ENCODE measurements at regions not wholly inside any gene's neighbourhood (a gene's known extent, or its start where the extent isn't known, plus 50 kb on each side); places are given as distances from the start of the nearest gene placed in this dataset.

DNA sequence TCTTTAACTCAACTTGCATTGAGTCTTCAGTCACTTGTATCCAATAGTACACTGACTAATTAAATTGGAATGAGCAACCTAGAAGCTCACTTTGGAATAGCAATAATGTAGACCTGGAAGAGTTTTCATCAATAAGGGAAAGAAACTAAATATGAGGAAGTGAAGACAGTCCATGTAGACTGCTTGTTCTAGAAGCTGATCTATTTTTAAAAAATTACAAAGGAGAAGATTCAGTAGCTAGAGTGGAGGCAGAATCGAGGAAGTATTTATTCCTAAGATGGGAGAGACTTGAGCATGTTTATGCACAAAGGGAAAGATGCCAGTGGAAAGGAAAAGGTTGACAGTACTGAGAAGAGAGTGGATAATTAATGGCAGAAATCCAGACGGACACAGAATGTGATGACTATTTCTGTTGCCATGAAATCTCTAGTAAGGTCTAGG lies 156.3 kb upstream of the PDE3A start:
- H3K4me3 Mint-ChIP-seq = no peak overlapping the region
- no peaks in the 10 kb centered on the region for H3K4me1 Mint-ChIP-seq
- TF ChIP-seq EZH2 (IDR thresholded peaks at IDR 0.05; ENCODE audit: borderline replicate concordance, insufficient read depth, low read depth, low read length, poor library complexity, severe bottlenecking) = no peak
- TF ChIP-seq CTCF (IDR thresholded peaks at IDR 0.05) = no peak
- H3K4me2 ChIP-seq (replicated peaks; ENCODE audit: low read depth, low read length, poor library complexity, severe bottlenecking) = no peak overlapping the region
- H3K4me3 ChIP-seq (ENCODE audit: control extremely low read depth in 1 of 5, extremely low read depth in 1 of 5, insufficient read depth in 1 of 5, low read depth in 2 of 5, low read length in 4 of 5) = no peak overlapping the region
- H3K9ac ChIP-seq (ENCODE audit: low read length) = no peak overlapping the region
- intact Hi-C loops (cut with micrococcal nuclease) = no loop called here
- H2AFZ ChIP-seq (ENCODE audit: insufficient read depth, low read depth, low read length, poor library complexity, severe bottlenecking) = no peak overlapping the region
- no peaks in the 10 kb centered on the region for H3K27me3 Mint-ChIP-seq
- no peaks in the 10 kb centered on the region for H3K9me3 ChIP-seq (ENCODE audit: control extremely low read depth in 1 of 3, control insufficient read depth in 2 of 3, insufficient read depth in 1 of 3, low read length in 2 of 3)
- no peaks in the 10 kb centered on the region for H3K79me2 ChIP-seq (ENCODE audit: control insufficient read depth, insufficient read depth, low read length)
- H3K27ac Mint-ChIP-seq = no peak overlapping the region
- 70% methylated on average over 2 of the region's 2 CpGs for whole genome bisulfite sequencing (ENCODE audit: insufficient coverage)
- ATAC-seq (ENCODE audit: low read depth) (no peak), DNase-seq (no peak)
- ChIA-PET POLR2A (no interaction called here), CTCF (no interaction called here)
- peaks cover 4% of the 10 kb centered on the region for H3K9me3 Mint-ChIP-seq (ENCODE audit: insufficient read depth)
- H3K36me3 ChIP-seq (replicated peaks in 1 of 2; ENCODE audit: control extremely low read depth in 1 of 2, control insufficient read depth in 1 of 2, extremely low read depth in 1 of 2, insufficient read depth in 2 of 2, low read length in 1 of 2) = no peaks in the 10 kb centered on the region
- no peaks in the 10 kb centered on the region for H3K27me3 ChIP-seq (replicated peaks in 1 of 4; ENCODE audit: control extremely low read depth in 1 of 4, control insufficient read depth in 3 of 4, insufficient read depth in 4 of 4, low read length in 3 of 4)
- no peaks in the 10 kb centered on the region for H3K4me1 ChIP-seq (ENCODE audit: control insufficient read depth in 2 of 2, insufficient read depth in 2 of 2, low read length in 2 of 2)
- H4K20me1 ChIP-seq (ENCODE audit: control insufficient read depth, insufficient read depth, low read length, poor library complexity, severe bottlenecking) = no peaks in the 10 kb centered on the region
- H3K27ac ChIP-seq (ENCODE audit: low read length in 2 of 2) = no peak overlapping the region

DNA sequence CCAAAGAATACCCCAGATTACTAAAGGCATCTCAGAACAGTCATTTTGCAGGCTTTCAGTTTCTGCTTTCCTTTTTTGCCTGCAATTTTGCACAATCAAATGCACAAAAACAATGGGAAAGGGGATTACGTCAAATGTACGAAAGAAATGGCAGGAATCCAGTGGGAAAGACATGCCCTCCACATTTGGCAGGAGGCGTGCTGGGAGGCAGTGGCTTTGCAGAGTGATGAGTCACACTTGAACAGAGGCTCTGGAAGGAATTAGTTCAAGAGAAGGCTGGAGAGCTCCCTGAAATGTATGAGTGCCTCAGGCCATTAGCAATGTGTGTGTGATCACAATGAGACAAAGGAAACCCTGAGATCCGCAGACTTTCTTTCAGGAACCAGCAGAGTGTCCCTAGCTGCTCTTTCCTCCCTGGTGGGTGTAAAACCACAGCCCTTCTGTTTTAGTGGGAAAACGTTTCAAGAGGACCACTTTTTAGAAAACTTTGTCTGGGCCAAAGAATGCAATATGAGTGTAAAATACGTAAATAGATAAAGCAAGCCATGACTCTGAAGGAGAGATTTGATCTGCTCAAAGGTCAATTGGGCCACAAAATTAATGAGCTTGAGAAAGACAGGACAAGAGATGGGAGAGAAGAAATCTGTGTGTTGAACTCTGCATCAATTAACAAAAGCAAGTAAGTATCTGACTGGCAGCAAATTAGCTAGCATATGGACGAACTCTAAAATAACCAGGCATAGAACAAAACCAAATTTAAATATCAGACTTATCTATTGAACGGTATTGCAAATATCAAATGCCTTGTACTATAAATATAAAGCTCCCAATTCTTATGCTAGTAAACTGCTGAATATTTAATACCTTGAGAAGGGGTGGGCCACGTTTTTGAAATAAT lies 155.4 kb upstream of the PDE3A start:
- Histone ChIP-seq H3K27me3 (replicated peaks in 1 of 4; ENCODE audit: control extremely low read depth in 1 of 4, control insufficient read depth in 3 of 4, insufficient read depth in 4 of 4, low read length in 3 of 4) (no peaks in the 10 kb centered on the region), H3K4me3 (ENCODE audit: control extremely low read depth in 1 of 5, extremely low read depth in 1 of 5, insufficient read depth in 1 of 5, low read depth in 2 of 5, low read length in 4 of 5) (no peak overlapping the region), H2AFZ (ENCODE audit: insufficient read depth, low read depth, low read length, poor library complexity, severe bottlenecking) (no peak overlapping the region), H3K36me3 (replicated peaks in 1 of 2; ENCODE audit: control extremely low read depth in 1 of 2, control insufficient read depth in 1 of 2, extremely low read depth in 1 of 2, insufficient read depth in 2 of 2, low read length in 1 of 2) (no peaks in the 10 kb centered on the region), H3K79me2 (ENCODE audit: control insufficient read depth, insufficient read depth, low read length) (no peaks in the 10 kb centered on the region), H3K9me3 (ENCODE audit: control extremely low read depth in 1 of 3, control insufficient read depth in 2 of 3, insufficient read depth in 1 of 3, low read length in 2 of 3) (no peaks in the 10 kb centered on the region), H3K9ac (ENCODE audit: low read length) (no peak overlapping the region), H3K4me1 (ENCODE audit: control insufficient read depth in 2 of 2, insufficient read depth in 2 of 2, low read length in 2 of 2) (no peaks in the 10 kb centered on the region), H3K27ac (ENCODE audit: low read length in 2 of 2) (no peak overlapping the region), H4K20me1 (ENCODE audit: control insufficient read depth, insufficient read depth, low read length, poor library complexity, severe bottlenecking) (no peaks in the 10 kb centered on the region), H3K4me2 (replicated peaks; ENCODE audit: low read depth, low read length, poor library complexity, severe bottlenecking) (no peak overlapping the region)
- Mint-ChIP-seq H3K4me3 (no peak overlapping the region), H3K9me3 (ENCODE audit: insufficient read depth) (peaks cover 4% of the 10 kb centered on the region), H3K4me1 (no peaks in the 10 kb centered on the region), H3K27ac (no peak overlapping the region), H3K27me3 (no peaks in the 10 kb centered on the region)
- ATAC-seq (ENCODE audit: low read depth) (no peak), DNase-seq (no peak)
- no peak for TF ChIP-seq EZH2 (IDR thresholded peaks at IDR 0.05; ENCODE audit: borderline replicate concordance, insufficient read depth, low read depth, low read length, poor library complexity, severe bottlenecking)
- no peak for TF ChIP-seq CTCF (IDR thresholded peaks at IDR 0.05)
- ChIA-PET POLR2A (no interaction called here), CTCF (no interaction called here)
- 87% methylated on average over 6 of the region's 9 CpGs for WGBS (ENCODE audit: insufficient coverage)
- intact Hi-C loops (cut with micrococcal nuclease) = no loop called here

All from B cell (primary cell).